Breast epithelium (tissue), 3 donors: ENCODE measurements at regions not wholly inside any gene's neighbourhood (a gene's known extent, or its start where the extent isn't known, plus 50 kb on each side); places are given as distances from the start of the nearest gene placed in this dataset.
"Not testable (repeated sequence)": the region's sequence is repeated elsewhere in the genome, so short reads cannot be mapped to it uniquely, and the experiment has no call there.

Experiments
- POLR2A ChIP-seq: fragments of 450-650 bp; IDR thresholded peaks from one replicate; pipeline ENCODE4 v1.6.1; 2016; ENCODE audit warnings: antibody characterized with exemption, mild to moderate bottlenecking, moderate library complexity
- TF ChIP-seq, protein P1 (sequence below), 3 donors: fragments of 450-650 bp; IDR thresholded peaks; one replicate each; pipeline ENCODE4 v1.5.1; 2016 to 2017; ENCODE audit warnings: antibody characterized with exemption in 3 of 3, mild to moderate bottlenecking in 3 of 3, moderate library complexity in 3 of 3

DNA sequence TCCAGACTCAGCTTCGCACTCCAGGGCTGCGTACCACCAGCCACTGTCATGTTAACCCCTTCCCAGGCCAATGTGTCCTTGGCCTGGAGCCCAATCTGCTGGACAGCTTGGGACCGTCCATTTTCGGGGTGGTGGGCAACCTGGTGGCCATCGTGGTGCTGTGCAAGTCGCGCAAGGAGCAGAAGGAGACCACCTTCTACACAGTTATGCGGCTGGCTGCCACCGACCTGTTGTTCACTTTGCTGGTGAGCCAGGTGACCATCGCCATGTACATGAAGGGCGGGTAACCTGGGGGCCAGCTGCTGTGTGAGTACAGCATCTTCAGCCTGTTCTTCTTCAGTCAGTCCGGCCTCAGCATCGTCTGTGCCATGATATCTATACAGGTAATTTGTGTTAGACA is 90.3 kb upstream of the ZNG1F start:
- TF ChIP-seq, protein P1, sequence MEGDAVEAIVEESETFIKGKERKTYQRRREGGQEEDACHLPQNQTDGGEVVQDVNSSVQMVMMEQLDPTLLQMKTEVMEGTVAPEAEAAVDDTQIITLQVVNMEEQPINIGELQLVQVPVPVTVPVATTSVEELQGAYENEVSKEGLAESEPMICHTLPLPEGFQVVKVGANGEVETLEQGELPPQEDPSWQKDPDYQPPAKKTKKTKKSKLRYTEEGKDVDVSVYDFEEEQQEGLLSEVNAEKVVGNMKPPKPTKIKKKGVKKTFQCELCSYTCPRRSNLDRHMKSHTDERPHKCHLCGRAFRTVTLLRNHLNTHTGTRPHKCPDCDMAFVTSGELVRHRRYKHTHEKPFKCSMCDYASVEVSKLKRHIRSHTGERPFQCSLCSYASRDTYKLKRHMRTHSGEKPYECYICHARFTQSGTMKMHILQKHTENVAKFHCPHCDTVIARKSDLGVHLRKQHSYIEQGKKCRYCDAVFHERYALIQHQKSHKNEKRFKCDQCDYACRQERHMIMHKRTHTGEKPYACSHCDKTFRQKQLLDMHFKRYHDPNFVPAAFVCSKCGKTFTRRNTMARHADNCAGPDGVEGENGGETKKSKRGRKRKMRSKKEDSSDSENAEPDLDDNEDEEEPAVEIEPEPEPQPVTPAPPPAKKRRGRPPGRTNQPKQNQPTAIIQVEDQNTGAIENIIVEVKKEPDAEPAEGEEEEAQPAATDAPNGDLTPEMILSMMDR (IDR thresholded peaks at IDR 0.05), result not testable (repeated sequence)
- TF ChIP-seq POLR2A, result not testable (repeated sequence)
